ENCODE measurements at regions not wholly inside any gene's neighbourhood (a gene's known extent, or its start where the extent isn't known, plus 50 kb on each side); places are given as distances from the start of the nearest gene placed in this dataset.

DNA sequence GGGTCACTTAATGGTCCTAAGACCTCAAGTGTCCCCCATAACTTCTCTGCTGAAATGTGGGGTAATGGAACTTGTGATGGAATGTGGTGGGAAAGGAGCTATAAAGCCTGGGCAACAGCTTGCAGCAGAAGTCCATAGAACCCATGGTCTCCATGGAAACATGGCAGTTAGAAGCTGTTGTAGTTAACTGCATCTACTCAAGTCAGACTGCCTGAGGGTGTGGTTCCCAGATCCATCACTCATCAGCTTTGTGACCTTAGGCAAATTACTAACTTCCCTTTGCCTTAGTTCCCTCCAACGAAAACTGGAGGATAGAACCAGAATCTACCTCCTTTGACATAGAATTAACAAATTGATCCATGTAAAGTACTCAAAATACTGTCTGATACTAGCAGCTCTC, 113.0 kb downstream of the SPATA18 start:
- ATAC-seq (ENCODE audit: low read depth): no peak
- in situ Hi-C loops (cut with MboI; ENCODE audit: low sequenced_read_pairs) (no loop called here), intact Hi-C loops (cut with micrococcal nuclease) (no loop called here), dilution Hi-C loops (cut with HindIII; ENCODE audit: low sequenced_read_pairs, unreplicated experiment) (no loop called here)
- H4K5ac ChIP-seq (ENCODE audit: low read depth, low read length): no peak overlapping the region
- no peak overlapping the region for H2AK9ac ChIP-seq (replicated peaks; ENCODE audit: low read depth, low read length, poor library complexity)
- H3K27ac ChIP-seq (ENCODE audit: insufficient read depth, low read length): no peak overlapping the region
- no peak overlapping the region for H2AFZ ChIP-seq (replicated peaks; ENCODE audit: low read length, poor library complexity)
- no peaks in the 10 kb centered on the region for H3K79me1 ChIP-seq (ENCODE audit: low read depth in 1 of 2, low read length in 2 of 2)
- H3K14ac ChIP-seq (replicated peaks; ENCODE audit: low read depth, low read length): no peak overlapping the region
- H3K56ac ChIP-seq (ENCODE audit: extremely low read depth, insufficient read depth, low read length): no peak overlapping the region
- H2BK15ac ChIP-seq (ENCODE audit: low read depth, low read length): no peak overlapping the region
- no peak overlapping the region for H3K4me2 ChIP-seq (ENCODE audit: low read depth, low read length)
- H3K18ac ChIP-seq (ENCODE audit: low read depth, low read length): no peak overlapping the region
- H3K23ac ChIP-seq (ENCODE audit: low read depth, low read length): no peak overlapping the region
- H2AK5ac ChIP-seq (ENCODE audit: low read depth, low read length): no peak overlapping the region
- ChIA-PET POLR2A (ENCODE audit: unreplicated experiment) (no interaction called here), CTCF (no interaction called here)
- DNase-seq: no peak
- H3K4ac ChIP-seq (ENCODE audit: low read depth, low read length): no peak overlapping the region
- no CpG with 5 or more reads among the region's 1 CpG for WGBS, 2 experiments (ENCODE audit: extremely low coverage in 2 of 2, insufficient read length in 1 of 2)
- no TSS peak for BruUV-seq (replicated peaks)
- TF ChIP-seq BHLHE40 (IDR thresholded peaks at IDR 0.05; ENCODE audit: low read depth, low read length): no peak
- TF ChIP-seq SMC3 (IDR thresholded peaks at IDR 0.05; ENCODE audit: low read depth, low read length): no peak
- TF ChIP-seq, protein P1, sequence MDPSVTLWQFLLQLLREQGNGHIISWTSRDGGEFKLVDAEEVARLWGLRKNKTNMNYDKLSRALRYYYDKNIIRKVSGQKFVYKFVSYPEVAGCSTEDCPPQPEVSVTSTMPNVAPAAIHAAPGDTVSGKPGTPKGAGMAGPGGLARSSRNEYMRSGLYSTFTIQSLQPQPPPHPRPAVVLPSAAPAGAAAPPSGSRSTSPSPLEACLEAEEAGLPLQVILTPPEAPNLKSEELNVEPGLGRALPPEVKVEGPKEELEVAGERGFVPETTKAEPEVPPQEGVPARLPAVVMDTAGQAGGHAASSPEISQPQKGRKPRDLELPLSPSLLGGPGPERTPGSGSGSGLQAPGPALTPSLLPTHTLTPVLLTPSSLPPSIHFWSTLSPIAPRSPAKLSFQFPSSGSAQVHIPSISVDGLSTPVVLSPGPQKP (IDR thresholded peaks at IDR 0.05; ENCODE audit: borderline replicate concordance, low read depth, low read length): no peak
- TF ChIP-seq CEBPB (IDR thresholded peaks at IDR 0.05; ENCODE audit: low read depth, low read length): no peak
- no peak for TF ChIP-seq POLR2A (IDR thresholded peaks at IDR 0.05; ENCODE audit: low read depth, low read length)
- TF ChIP-seq MAFK (IDR thresholded peaks at IDR 0.05; ENCODE audit: low read depth, low read length): no peak
- TF ChIP-seq, protein P2, sequence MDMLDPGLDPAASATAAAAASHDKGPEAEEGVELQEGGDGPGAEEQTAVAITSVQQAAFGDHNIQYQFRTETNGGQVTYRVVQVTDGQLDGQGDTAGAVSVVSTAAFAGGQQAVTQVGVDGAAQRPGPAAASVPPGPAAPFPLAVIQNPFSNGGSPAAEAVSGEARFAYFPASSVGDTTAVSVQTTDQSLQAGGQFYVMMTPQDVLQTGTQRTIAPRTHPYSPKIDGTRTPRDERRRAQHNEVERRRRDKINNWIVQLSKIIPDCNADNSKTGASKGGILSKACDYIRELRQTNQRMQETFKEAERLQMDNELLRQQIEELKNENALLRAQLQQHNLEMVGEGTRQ (IDR thresholded peaks at IDR 0.05; ENCODE audit: low read depth, low read length): no peak
- TF ChIP-seq CHD1 (IDR thresholded peaks at IDR 0.05; ENCODE audit: low read depth, low read length): no peak
- TF ChIP-seq NFE2L2 (IDR thresholded peaks at IDR 0.05; ENCODE audit: low read depth, low read length): no peak
- no peaks in the 10 kb centered on the region for H3K9me3 ChIP-seq (ENCODE audit: control insufficient read depth, insufficient read depth, low read length)
- H4K20me1 ChIP-seq (ENCODE audit: insufficient read depth, low read length): no peaks in the 10 kb centered on the region
- H3K27me3 ChIP-seq (ENCODE audit: control insufficient read depth, insufficient read depth, low read length): no peaks in the 10 kb centered on the region
- no peak overlapping the region for H4K91ac ChIP-seq (ENCODE audit: insufficient read depth, low read depth, low read length)
- H3K4me3 ChIP-seq (ENCODE audit: insufficient read depth, low read depth, low read length): no peak overlapping the region
- H3K9me1 ChIP-seq (ENCODE audit: insufficient read depth, low read length): no peaks in the 10 kb centered on the region
- H4K8ac ChIP-seq (ENCODE audit: low read depth in 2 of 2, low read length in 2 of 2): no peak overlapping the region
- no peaks in the 10 kb centered on the region for H3K36me3 ChIP-seq (ENCODE audit: control insufficient read depth, insufficient read depth, low read length)
- H2BK120ac ChIP-seq (ENCODE audit: low read depth, low read length): no peak overlapping the region
- H3K4me1 ChIP-seq (ENCODE audit: control insufficient read depth, insufficient read depth, low read length): no peaks in the 10 kb centered on the region
- H2BK20ac ChIP-seq (ENCODE audit: low read depth, low read length): no peak overlapping the region
- H2BK5ac ChIP-seq (ENCODE audit: low read depth, low read length, poor library complexity, severe bottlenecking): no peak overlapping the region
- H3K9ac ChIP-seq (ENCODE audit: low read depth, low read length): no peak overlapping the region
